Endothelial cell of umbilical vein (primary cell): ENCODE measurements at regions not wholly inside any gene's neighbourhood (a gene's known extent, or its start where the extent isn't known, plus 50 kb on each side); places are given as distances from the start of the nearest gene placed in this dataset.

Source experiments
- BruUV-seq: library from RNA; stranded (reverse); fragments of 400-500 nt; replicated peaks from 2 replicates; lab custom pipeline; 2021; lab: Mats Ljungman, UMichigan
- CTCF ChIA-PET: fragments of 300-600, 350-600 bp; sonication (Branson Sonifier 250); formaldehyde crosslinking; loops from one replicate; lab custom pipeline; 2021; ENCODE audit warnings: antibody characterized with exemption, inconsistent platforms; lab: Charles Lee
- POLR2A ChIA-PET: fragments of 300-600, 350-600 bp; sonication (Branson Sonifier 250); formaldehyde crosslinking; loops from one replicate; lab custom pipeline; 2021; ENCODE audit warnings: antibody characterized with exemption, inconsistent platforms; lab: Charles Lee
- DNase-seq: peaks from one replicate; pipeline ENCODE4 v3.0.0-alpha.2; 2011; ENCODE audit warnings: low read depth, low spot score
- FAIRE-seq: peaks from 2 replicates; lab custom pipeline; 2011; peaks lifted over from hg19 to GRCh38; lab: Jason Lieb, UNC
- H2AFZ ChIP-seq: 2 replicates; pipeline ENCODE4 v1.6.0; 2012; ENCODE audit warnings: low read depth, low read length, control low read depth, inconsistent platforms
- H3K27ac ChIP-seq: 2 replicates; pipeline ENCODE4 v1.5.1; 2011; ENCODE audit warnings: low read depth, mild to moderate bottlenecking, control low read depth, low read length, moderate library complexity; ENCODE audit not compliant: insufficient read depth
- H3K27me3 ChIP-seq, 2 experiments: 2 replicates each; pipeline versions ENCODE4 v1.6.0 to v1.6.1; 2011; ENCODE audit warnings: low read length in 2 of 2, mixed read lengths in 1 of 2; ENCODE audit not compliant: control insufficient read depth in 2 of 2, insufficient read depth in 2 of 2
- H3K36me3 ChIP-seq, 2 experiments: 2 replicates in 1 of 2; 3 replicates in 1 of 2; pipeline ENCODE4 v1.5.1; 2011; ENCODE audit warnings: low read length in 2 of 2, mild to moderate bottlenecking in 1 of 2, moderate library complexity in 1 of 2; ENCODE audit not compliant: control insufficient read depth in 2 of 2, insufficient read depth in 2 of 2; ENCODE audit errors: extremely low read depth in 1 of 2
- H3K4me1 ChIP-seq: 3 replicates; pipeline ENCODE4 v1.5.1; 2011; ENCODE audit warnings: mild to moderate bottlenecking, low read length; ENCODE audit not compliant: control insufficient read depth, insufficient read depth; ENCODE audit errors: extremely low read depth
- H3K4me2 ChIP-seq: 2 replicates; pipeline ENCODE4 v1.6.1; 2011; ENCODE audit warnings: low read length, control low read depth, mixed read lengths; ENCODE audit not compliant: insufficient read depth
- H3K4me3 ChIP-seq, 3 experiments: fragments of 200-600 bp in 1 of 3; sonication (generic), shearing (Covaris generic) in 1 of 3; replicated peaks in 1 of 3; 2 replicates each; pipeline ENCODE4 v1.5.1; 2011 to 2016; ENCODE audit warnings: control low read depth in 3 of 3, low read length in 3 of 3, mild to moderate bottlenecking in 2 of 3, inconsistent platforms in 1 of 3, low read depth in 1 of 3, moderate library complexity in 1 of 3; ENCODE audit not compliant: insufficient read depth in 1 of 3
- H3K79me2 ChIP-seq: 2 replicates; pipeline ENCODE4 v1.6.0; 2012; ENCODE audit warnings: low read length, inconsistent platforms; ENCODE audit not compliant: control insufficient read depth, insufficient read depth
- H3K9ac ChIP-seq: replicated peaks from 2 replicates; pipeline ENCODE3; 2011; ENCODE audit warnings: low read length, control low read depth; ENCODE audit not compliant: insufficient read depth; ENCODE audit errors: extremely low read depth
- H3K9me1 ChIP-seq: replicated peaks from 3 replicates; pipeline ENCODE4 v1.6.0; 2011; ENCODE audit warnings: mild to moderate bottlenecking, low read length; ENCODE audit not compliant: control insufficient read depth, insufficient read depth; ENCODE audit errors: extremely low read depth
- H3K9me3 ChIP-seq: replicated peaks from 2 replicates; pipeline ENCODE4 v1.5.1; 2012; ENCODE audit warnings: low read length, inconsistent platforms; ENCODE audit not compliant: control insufficient read depth, insufficient read depth
- H4K20me1 ChIP-seq: replicated peaks from 2 replicates; pipeline ENCODE3; 2011; ENCODE audit warnings: mild to moderate bottlenecking, low read length; ENCODE audit not compliant: control insufficient read depth, insufficient read depth; ENCODE audit errors: extremely low read depth
- CTCF ChIP-seq, 2 donors: IDR thresholded peaks; 1 replicate in 1 of 2; 2 replicates in 1 of 2; pipeline ENCODE4 v1.5.1; 2011; ENCODE audit warnings: low read length in 2 of 2, mild to moderate bottlenecking in 2 of 2, moderate library complexity in 2 of 2, control low read depth in 1 of 2, inconsistent platforms in 1 of 2, low read depth in 1 of 2; ENCODE audit not compliant: insufficient read depth in 1 of 2; ENCODE audit errors: extremely low read depth in 1 of 2
- EZH2 ChIP-seq: IDR thresholded peaks from 2 replicates; pipeline ENCODE4 v1.6.1; 2012; ENCODE audit warnings: borderline replicate concordance, low read depth, mild to moderate bottlenecking, moderate library complexity, low read length, inconsistent platforms; ENCODE audit not compliant: severe bottlenecking
- FOS ChIP-seq: IDR thresholded peaks from 2 replicates; pipeline ENCODE4 v1.6.1; 2011; ENCODE audit warnings: mild to moderate bottlenecking, low read length, moderate library complexity, borderline replicate concordance; ENCODE audit not compliant: insufficient read depth
- GATA2 ChIP-seq: IDR thresholded peaks from 2 replicates; pipeline ENCODE4 v1.7.0; 2011; ENCODE audit warnings: low read depth, mild to moderate bottlenecking, moderate library complexity, mixed read lengths, low read length; ENCODE audit not compliant: insufficient read length, insufficient read depth
- JUN ChIP-seq: IDR thresholded peaks from 2 replicates; pipeline ENCODE4 v1.6.1; 2011; ENCODE audit warnings: borderline replicate concordance, low read depth; ENCODE audit not compliant: insufficient read length, insufficient read depth
- MAX ChIP-seq: IDR thresholded peaks from 2 replicates; pipeline ENCODE4 v1.6.1; 2011; ENCODE audit not compliant: insufficient read depth, insufficient read length
- MYC ChIP-seq: IDR thresholded peaks from one replicate; pipeline ENCODE4 v1.6.1; 2011; ENCODE audit warnings: mild to moderate bottlenecking, low read depth, low read length
- POLR2A ChIP-seq: IDR thresholded peaks from 2 replicates; pipeline ENCODE4 v1.6.1; 2012; ENCODE audit warnings: low read depth, mild to moderate bottlenecking, control low read depth, low read length
- POLR2AphosphoS5 ChIP-seq: IDR thresholded peaks from 2 replicates; pipeline ENCODE4 v1.6.1; 2012; ENCODE audit warnings: low read depth, mild to moderate bottlenecking, control low read depth, low read length, moderate library complexity; ENCODE audit not compliant: insufficient read depth
- dilution Hi-C: fragments of 300-500 bp; cut with MboI; formaldehyde crosslinking; loops from one replicate; pipeline ENCODE4 v1.15.0; 2019; ENCODE audit warnings: low sequenced_read_pairs; ENCODE audit not compliant: extremely low pct_ligation_motif_present
- intact Hi-C: fragments of 100-400 bp; cut with micrococcal nuclease; formaldehyde crosslinking; loops from one replicate; pipeline ENCODE4 v1.10.0; 2022

- Histone ChIP-seq H3K4me3 (no peak overlapping the region), H3K9ac (no peak overlapping the region), H3K9me1 (no peaks in the 10 kb centered on the region), H3K9me3 (peaks cover 3% of the 10 kb centered on the region), H4K20me1 (no peaks in the 10 kb centered on the region), H3K79me2 (no peaks in the 10 kb centered on the region), H2AFZ (no peak overlapping the region), H3K4me2 (no peak overlapping the region), H3K4me1 (no peaks in the 10 kb centered on the region), H3K36me3 (no peaks in the 10 kb centered on the region), H3K27me3 (no peaks in the 10 kb centered on the region), H3K27ac (no peak overlapping the region)
- POLR2A ChIA-PET: no interaction called here
- intact Hi-C loops: no loop called here
- BruUV-seq: no TSS peak
- dilution Hi-C loops: no loop called here
- FAIRE-seq (no peak), DNase-seq (no peak)
- CTCF ChIA-PET: no interaction called here
- TF ChIP-seq POLR2AphosphoS5 (no peak), GATA2 (no peak), CTCF (IDR thresholded peaks at IDR 0.05; ENCODE audit: extremely low read depth in 1 of 2, insufficient read depth in 1 of 2, low read depth in 1 of 2, low read length in 2 of 2) (no peak), MAX (no peak), POLR2A (no peak), FOS (no peak), JUN (no peak), EZH2 (no peak), MYC (no peak)
These were observed 2115.3 kb downstream of the TP53TG3F start for GRCh38 chr16:35574454-35575431.
